A673 (cell line): ENCODE measurements at regions not wholly inside any gene's neighbourhood (a gene's known extent, or its start where the extent isn't known, plus 50 kb on each side); places are given as distances from the start of the nearest gene placed in this dataset.

Source experiments
- BruUV-seq: library from RNA; stranded (reverse); fragments of 400-500 nt; replicated peaks from 2 replicates; lab custom pipeline; 2021; lab: Mats Ljungman, UMichigan
- CTCF ChIA-PET: fragments of 300-600 bp; sonication (Branson Sonifier 250); formaldehyde crosslinking; loops from one replicate; lab custom pipeline; 2022; ENCODE audit warnings: antibody characterized with exemption; lab: Charles Lee
- POLR2A ChIA-PET: fragments of 300-600 bp; sonication (Branson Sonifier 250); formaldehyde crosslinking; loops from one replicate; lab custom pipeline; 2022; ENCODE audit warnings: antibody characterized with exemption; ENCODE audit not compliant: low non-redundant PET; lab: Charles Lee
- DNase-seq: peaks from one replicate; pipeline ENCODE4 v3.0.0-alpha.2; 2015; ENCODE audit warnings: low spot score
- H3K27ac ChIP-seq: fragments of 200-600 bp; sonication (generic); 2 replicates; pipeline ENCODE4 v1.5.1; 2016; ENCODE audit warnings: mixed run types, low read depth, mild to moderate bottlenecking, mixed read lengths, antibody characterized with exemption, low read length; ENCODE audit not compliant: poor library complexity, severe bottlenecking
- H3K27me3 ChIP-seq: fragments of 200-600 bp; sonication (generic); replicated peaks from 2 replicates; pipeline ENCODE4 v1.6.1; 2017; ENCODE audit warnings: mixed run types, low read depth, mild to moderate bottlenecking, mixed read lengths, antibody characterized with exemption, low read length; ENCODE audit not compliant: insufficient read depth, poor library complexity
- H3K36me3 ChIP-seq: fragments of 200-600 bp; sonication (generic); 2 replicates; pipeline ENCODE4 v1.6.1; 2016; ENCODE audit warnings: mixed run types, mild to moderate bottlenecking, mixed read lengths, antibody characterized with exemption, low read length; ENCODE audit not compliant: insufficient read depth, poor library complexity, severe bottlenecking
- H3K4me1 ChIP-seq: fragments of 200-600 bp; sonication (generic); 2 replicates; pipeline ENCODE4 v1.6.1; 2017; ENCODE audit warnings: mixed run types, mild to moderate bottlenecking, mixed read lengths, antibody characterized with exemption, low read length; ENCODE audit not compliant: insufficient read depth, poor library complexity, severe bottlenecking
- H3K4me3 ChIP-seq: fragments of 200-600 bp; sonication (generic); 2 replicates; pipeline ENCODE4 v1.5.1; 2016; ENCODE audit warnings: low read depth, mixed run types, mild to moderate bottlenecking, mixed read lengths, low read length; ENCODE audit not compliant: poor library complexity, severe bottlenecking
- H3K9me3 ChIP-seq: fragments of 200-600 bp; sonication (generic); 2 replicates; pipeline ENCODE4 v1.6.1; 2016; ENCODE audit warnings: mixed run types, low read depth, mild to moderate bottlenecking, mixed read lengths, antibody characterized with exemption, low read length; ENCODE audit not compliant: poor library complexity, severe bottlenecking
- CTCF ChIP-seq: fragments of 300-800, 200-600 bp; sonication (generic); conservative IDR thresholded peaks from 2 replicates; pipeline ENCODE4 v1.5.1; 2017; ENCODE audit warnings: low read depth, mild to moderate bottlenecking, antibody characterized with exemption, low read length, moderate library complexity, mixed read lengths
- EZH2 ChIP-seq: fragments of 200-600 bp; sonication (generic); IDR thresholded peaks from 2 replicates; pipeline ENCODE4 v1.6.1; 2017; ENCODE audit warnings: borderline replicate concordance, low read depth, mild to moderate bottlenecking, mixed read lengths, antibody characterized with exemption, low read length; ENCODE audit not compliant: poor library complexity, severe bottlenecking
- intact Hi-C: fragments of 100-400 bp; cut with micrococcal nuclease; formaldehyde crosslinking; loops from one replicate; pipeline ENCODE4 v1.10.0; 2022; ENCODE audit not compliant: unreplicated experiment

- TF ChIP-seq EZH2 (no peak), CTCF (no peak)
- H3K36me3 ChIP-seq: no peaks in the 10 kb centered on the region
- H3K4me3 ChIP-seq: no peak overlapping the region
- DNase-seq: no peak
- ChIA-PET POLR2A (no interaction called here), CTCF (no interaction called here)
- intact Hi-C loops: no loop called here
- H3K27me3 ChIP-seq: peaks cover 3% of the 10 kb centered on the region
- H3K9me3 ChIP-seq: peaks cover 3% of the 10 kb centered on the region
- no peaks in the 10 kb centered on the region for H3K4me1 ChIP-seq
- BruUV-seq: no TSS peak
- no peak overlapping the region for H3K27ac ChIP-seq
Measured at GRCh38 chr1:166351676-166352075, 184.9 kb upstream of the FAM78B start.

DNA sequence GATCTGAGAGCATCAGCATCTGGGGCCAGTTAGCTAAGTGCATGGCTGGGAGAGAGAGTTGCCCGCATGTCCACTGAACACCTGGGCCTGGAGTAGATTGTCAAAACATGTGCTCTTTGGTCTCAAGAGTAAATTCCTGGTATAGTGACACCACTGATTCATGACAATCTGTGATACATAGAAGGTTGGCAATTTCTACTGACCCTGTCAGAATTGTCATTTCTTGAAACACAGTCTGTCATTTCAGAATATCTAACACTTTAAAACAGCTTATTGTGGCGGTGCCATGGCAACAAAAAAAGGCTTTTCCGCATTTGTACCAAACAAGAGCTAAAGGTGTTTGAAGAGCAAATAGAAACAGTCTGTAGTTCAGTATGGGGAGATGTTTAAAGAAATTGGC, 186.4 kb upstream of the FAM78B start:
- no TSS peak for BruUV-seq
- no peaks in the 10 kb centered on the region for H3K4me1 ChIP-seq
- TF ChIP-seq CTCF (no peak), EZH2 (no peak)
- peaks cover 4% of the 10 kb centered on the region for H3K27me3 ChIP-seq
- H3K9me3 ChIP-seq: no peaks in the 10 kb centered on the region
- H3K27ac ChIP-seq: no peak overlapping the region
- CTCF ChIA-PET: no interaction called here
- H3K36me3 ChIP-seq: no peaks in the 10 kb centered on the region
- DNase-seq: no peak
- intact Hi-C loops: no loop called here
- POLR2A ChIA-PET: no interaction called here
- H3K4me3 ChIP-seq: no peak overlapping the region

DNA sequence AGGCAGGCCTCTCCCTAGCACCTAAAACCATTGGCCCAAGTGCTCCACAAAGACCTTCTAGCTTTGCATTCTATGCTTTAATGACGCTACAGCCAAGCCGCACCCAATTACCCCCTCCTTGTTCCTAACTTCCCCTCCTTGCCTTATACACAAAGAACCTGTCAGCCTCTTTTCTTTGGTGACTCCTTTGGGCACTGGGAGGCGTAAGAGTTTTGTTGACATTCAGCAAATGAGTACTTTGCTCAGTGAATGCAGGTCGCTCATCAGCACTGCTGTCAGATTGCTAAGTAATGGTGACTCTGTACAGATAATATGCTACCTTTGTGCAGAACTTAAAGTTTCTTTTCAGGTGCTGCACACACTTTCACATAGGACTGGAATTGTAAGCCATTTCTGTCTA, 187.6 kb upstream of the FAM78B start:
- Histone ChIP-seq H3K9me3 (no peaks in the 10 kb centered on the region), H3K4me1 (no peaks in the 10 kb centered on the region), H3K36me3 (no peaks in the 10 kb centered on the region), H3K27ac (no peak overlapping the region), H3K27me3 (peaks cover 4% of the 10 kb centered on the region), H3K4me3 (no peak overlapping the region)
- BruUV-seq: no TSS peak
- TF ChIP-seq EZH2: no peak
- no peak for TF ChIP-seq CTCF
- POLR2A ChIA-PET: no interaction called here
- DNase-seq: peak; percentile 2
- CTCF ChIA-PET: no interaction called here
- intact Hi-C loops: no loop called here
